H1 (cell line): ENCODE measurements at regions not wholly inside any gene's neighbourhood (a gene's known extent, or its start where the extent isn't known, plus 50 kb on each side); places are given as distances from the start of the nearest gene placed in this dataset.

ENCODE experiments used
- CTCF ChIA-PET: fragments of 300-600 bp; sonication (Branson Sonifier 250); formaldehyde crosslinking; loops from one replicate; lab custom pipeline; 2021; ENCODE audit not compliant: partially characterized antibody; lab: Charles Lee
- POLR2A ChIA-PET: fragments of 300-600 bp; sonication (Branson Sonifier 250); formaldehyde crosslinking; loops from one replicate; lab custom pipeline; 2021; ENCODE audit warnings: inconsistent platforms; ENCODE audit not compliant: partially characterized antibody; lab: Charles Lee
- DNase-seq, 2 experiments: peaks; one replicate each; pipeline versions ENCODE4 v3.0.0 to v3.0.0-alpha.2; 2010 to 2022; ENCODE audit warnings: low spot score in 2 of 2, low read depth in 1 of 2, mixed read lengths in 1 of 2
- FAIRE-seq: peaks from 2 replicates; lab custom pipeline; 2011; peaks lifted over from hg19 to GRCh38; lab: Jason Lieb, UNC
- H2AFZ ChIP-seq: 2 replicates; pipeline ENCODE4 v1.8.1; 2012; ENCODE audit warnings: low read length, inconsistent platforms
- H2AK5ac ChIP-seq: 2 replicates; pipeline ENCODE4 v1.6.1; 2013; ENCODE audit warnings: low read depth, low read length
- H2BK120ac ChIP-seq: replicated peaks from 2 replicates; pipeline ENCODE3; 2013; ENCODE audit warnings: low read depth, low read length, inconsistent platforms
- H2BK12ac ChIP-seq: 2 replicates; pipeline ENCODE4 v1.6.1; 2013; ENCODE audit warnings: low read depth, low read length
- H2BK15ac ChIP-seq: 2 replicates; pipeline ENCODE4 v1.6.1; 2013; ENCODE audit warnings: low read length
- H2BK20ac ChIP-seq: 2 replicates; pipeline ENCODE4 v1.6.1; 2013; ENCODE audit warnings: low read length
- H2BK5ac ChIP-seq: 2 replicates; pipeline ENCODE4 v1.6.1; 2013; ENCODE audit warnings: low read depth, low read length
- H3K14ac ChIP-seq: 2 replicates; pipeline ENCODE4 v1.6.1; 2013; ENCODE audit warnings: inconsistent platforms; ENCODE audit not compliant: insufficient read length
- H3K18ac ChIP-seq: 2 replicates; pipeline ENCODE4 v1.6.1; 2013; ENCODE audit warnings: low read length; ENCODE audit errors: extremely low read depth
- H3K23ac ChIP-seq: 2 replicates; pipeline ENCODE4 v1.6.1; 2013; ENCODE audit warnings: inconsistent platforms; ENCODE audit not compliant: insufficient read length
- H3K23me2 ChIP-seq: 2 replicates; pipeline ENCODE4 v1.6.1; 2013; ENCODE audit warnings: low read depth, low read length
- H3K27ac ChIP-seq: 2 replicates; pipeline ENCODE4 v1.6.1; 2011; ENCODE audit warnings: low read depth, low read length, inconsistent platforms
- H3K27me3 ChIP-seq, 4 experiments: replicated peaks in 1 of 4; 1 replicate in 1 of 4; 2 replicates in 3 of 4; pipeline versions ENCODE4 v1.6.1 to v1.8.1; 2011 to 2013; ENCODE audit warnings: low read length in 3 of 4, mild to moderate bottlenecking in 3 of 4, inconsistent platforms in 2 of 4, mixed read lengths in 2 of 4, moderate library complexity in 1 of 4; ENCODE audit not compliant: control insufficient read depth in 3 of 4, insufficient read depth in 3 of 4; ENCODE audit errors: extremely low read depth in 1 of 4
- H3K36me3 ChIP-seq, 4 experiments: 2 replicates each; pipeline versions ENCODE4 v1.6.1 to v1.8.1; 2011 to 2013; ENCODE audit warnings: mild to moderate bottlenecking in 4 of 4, low read length in 3 of 4, moderate library complexity in 2 of 4, control low read depth in 1 of 4, inconsistent platforms in 1 of 4; ENCODE audit not compliant: insufficient read depth in 4 of 4, control insufficient read depth in 2 of 4
- H3K4ac ChIP-seq: replicated peaks from 2 replicates; pipeline ENCODE3; 2013; ENCODE audit warnings: low read length, low read depth, mixed read lengths, inconsistent platforms; ENCODE audit not compliant: insufficient read length
- H3K4me1 ChIP-seq, 4 experiments: replicated peaks in 1 of 4; 1 replicate in 1 of 4; 2 replicates in 3 of 4; pipeline versions ENCODE4 v1.6.1 to v1.8.1; 2011 to 2013; ENCODE audit warnings: low read length in 3 of 4, inconsistent platforms in 2 of 4, mixed read lengths in 1 of 4; ENCODE audit not compliant: insufficient read depth in 4 of 4, control insufficient read depth in 3 of 4
- H3K4me2 ChIP-seq, 2 experiments: 2 replicates each; pipeline versions ENCODE4 v1.6.1 to v1.8.1; 2011 to 2013; ENCODE audit warnings: low read depth in 2 of 2, low read length in 2 of 2, control low read depth in 1 of 2, inconsistent platforms in 1 of 2, mild to moderate bottlenecking in 1 of 2; ENCODE audit not compliant: insufficient read depth in 1 of 2
- H3K4me3 ChIP-seq, 4 experiments: fragments of 200-600, 300-600 bp in 1 of 4; sonication (generic), shearing (Covaris generic), sonication (Bioruptor Twin) in 1 of 4; 2 replicates each; pipeline versions ENCODE4 v1.5.1 to v1.8.1; 2011 to 2016; ENCODE audit warnings: low read length in 4 of 4, low read depth in 3 of 4, control low read depth in 2 of 4, inconsistent platforms in 2 of 4, mild to moderate bottlenecking in 2 of 4, mixed read lengths in 1 of 4, moderate library complexity in 1 of 4; ENCODE audit not compliant: insufficient read depth in 2 of 4; ENCODE audit errors: extremely low read depth in 1 of 4
- H3K56ac ChIP-seq: replicated peaks from 2 replicates; pipeline ENCODE3; 2013; ENCODE audit warnings: low read depth, mild to moderate bottlenecking, mixed read lengths, low read length, inconsistent platforms; ENCODE audit not compliant: insufficient read length
- H3K79me1 ChIP-seq: 2 replicates; pipeline ENCODE4 v1.6.1; 2013; ENCODE audit warnings: low read depth, low read length, control low read depth
- H3K79me2 ChIP-seq, 2 experiments: 2 replicates each; pipeline versions ENCODE4 v1.6.1 to v1.8.1; 2012 to 2013; ENCODE audit warnings: low read length in 2 of 2, mild to moderate bottlenecking in 2 of 2, inconsistent platforms in 1 of 2; ENCODE audit not compliant: insufficient read depth in 2 of 2, control insufficient read depth in 1 of 2
- H3K9ac ChIP-seq, 4 experiments: replicated peaks in 1 of 4; 1 replicate in 1 of 4; 2 replicates in 3 of 4; pipeline versions ENCODE4 v1.6.1 to v1.8.1; 2011 to 2013; ENCODE audit warnings: low read depth in 3 of 4, low read length in 3 of 4, control low read depth in 2 of 4, mild to moderate bottlenecking in 2 of 4, moderate library complexity in 2 of 4, inconsistent platforms in 1 of 4; ENCODE audit errors: extremely low read depth in 1 of 4
- H3K9me3 ChIP-seq, 2 experiments: 2 replicates each; pipeline versions ENCODE4 v1.6.1 to v1.8.1; 2012 to 2013; ENCODE audit warnings: mild to moderate bottlenecking in 2 of 2, moderate library complexity in 2 of 2, control low read depth in 1 of 2, inconsistent platforms in 1 of 2, low read depth in 1 of 2, low read length in 1 of 2, mixed read lengths in 1 of 2; ENCODE audit not compliant: insufficient read depth in 2 of 2
- H4K20me1 ChIP-seq, 2 experiments: replicated peaks in 1 of 2; 2 replicates each; pipeline versions ENCODE3 to v1.8.1; 2011 to 2013; ENCODE audit warnings: inconsistent platforms in 2 of 2, low read length in 2 of 2, mild to moderate bottlenecking in 1 of 2; ENCODE audit not compliant: insufficient read depth in 2 of 2, control insufficient read depth in 1 of 2
- H4K5ac ChIP-seq: 2 replicates; pipeline ENCODE4 v1.6.1; 2013; ENCODE audit warnings: low read length, low read depth, mixed read lengths, inconsistent platforms; ENCODE audit not compliant: insufficient read length
- H4K8ac ChIP-seq: 2 replicates; pipeline ENCODE4 v1.8.0; 2013; ENCODE audit warnings: mild to moderate bottlenecking, moderate library complexity, low read length, inconsistent platforms; ENCODE audit not compliant: insufficient read depth; ENCODE audit errors: extremely low read depth
- H4K91ac ChIP-seq: replicated peaks from 2 replicates; pipeline ENCODE3; 2013; ENCODE audit warnings: low read length, mixed read lengths, inconsistent platforms; ENCODE audit not compliant: insufficient read length
- BACH1 ChIP-seq: IDR thresholded peaks from 2 replicates; pipeline ENCODE4 v1.6.1; 2012; ENCODE audit warnings: low read length, improper control_type of control experiment
- GABPA ChIP-seq: IDR thresholded peaks from 2 replicates; pipeline ENCODE4 v1.6.1; 2011; ENCODE audit warnings: mild to moderate bottlenecking, low read length, moderate library complexity, borderline replicate concordance; ENCODE audit not compliant: insufficient read depth
- MAFK ChIP-seq: IDR thresholded peaks from 2 replicates; pipeline ENCODE4 v1.6.1; 2012; ENCODE audit warnings: low read depth, mild to moderate bottlenecking, improper control_type of control experiment, low read length
- NANOG ChIP-seq: IDR thresholded peaks from 2 replicates; pipeline ENCODE4 v1.6.1; 2011; ENCODE audit warnings: low read length, low read depth, mild to moderate bottlenecking, inconsistent platforms; ENCODE audit not compliant: insufficient read depth, poor library complexity, severe bottlenecking
- RNF2 ChIP-seq: fragments of 200-900, 300-1000 bp; sonication (generic); IDR thresholded peaks from 2 replicates; pipeline ENCODE4 v1.7.1; 2016; ENCODE audit warnings: borderline replicate concordance, low read depth, mild to moderate bottlenecking, antibody characterized with exemption, low read length; ENCODE audit not compliant: poor library complexity, severe bottlenecking; ENCODE audit errors: missing control alignments
- SP4 ChIP-seq: IDR thresholded peaks from 2 replicates; pipeline ENCODE4 v1.6.1; 2012; ENCODE audit warnings: low read length, inconsistent platforms
- TBP ChIP-seq: IDR thresholded peaks from 2 replicates; pipeline ENCODE4 v1.6.1; 2011; ENCODE audit warnings: low read depth, low read length, improper control_type of control experiment
- TEAD4 ChIP-seq: IDR thresholded peaks from 2 replicates; pipeline ENCODE4 v1.6.1; 2012; ENCODE audit warnings: low read depth, low read length, inconsistent platforms, mixed read lengths
- WGBS, 2 experiments: shearing (Covaris generic) in 1 of 2; methylation state at CpG; one replicate each; pipeline versions ENCODE4 v1.1.6 to v1.1.7; 2013 to 2015; ENCODE audit warnings: low lambda C conversion rate in 2 of 2, mixed read lengths in 2 of 2, inconsistent platforms in 1 of 2, low coverage in 1 of 2, missing lambda C conversion rate in 1 of 2; ENCODE audit not compliant: insufficient replicate concordance in 2 of 2, insufficient coverage in 1 of 2, insufficient read length in 1 of 2; ENCODE audit errors: extremely low coverage in 1 of 2, missing lambda C conversion rate in 1 of 2; 5-methylcytosine and 5-hydroxymethylcytosine counted together

DNA sequence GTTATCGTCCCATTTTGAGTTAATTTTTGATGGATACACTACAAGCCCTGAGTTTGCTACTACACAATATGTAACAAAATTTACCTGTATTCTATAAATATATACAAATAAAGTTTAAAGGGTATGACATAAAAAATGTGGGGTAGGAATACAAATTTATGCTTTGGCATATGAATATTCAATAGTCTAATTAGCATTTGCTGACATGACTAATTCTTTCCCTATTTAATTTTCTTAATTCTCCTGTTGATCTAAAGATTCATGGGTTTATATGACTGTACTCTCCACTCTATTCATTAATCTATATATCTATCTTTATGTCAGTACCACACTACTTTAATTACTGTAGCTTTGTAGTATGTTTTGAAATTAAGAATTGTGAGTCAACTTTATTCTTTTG, 1840.7 kb upstream of the FLRT2 start:
- H3K18ac ChIP-seq: no peak overlapping the region
- H3K9ac ChIP-seq: no peak overlapping the region
- no peak overlapping the region for H2AK5ac ChIP-seq
- no peak overlapping the region for H4K8ac ChIP-seq
- H3K14ac ChIP-seq: no peak overlapping the region
- H3K9me3 ChIP-seq: no peaks in the 10 kb centered on the region
- H2BK12ac ChIP-seq: no peak overlapping the region
- no peak overlapping the region for H2AFZ ChIP-seq
- no peak overlapping the region for H3K23ac ChIP-seq
- no peaks in the 10 kb centered on the region for H3K4me1 ChIP-seq
- no peak overlapping the region for H3K27ac ChIP-seq
- no peaks in the 10 kb centered on the region for H3K79me1 ChIP-seq
- no peak overlapping the region for H3K56ac ChIP-seq
- no peak overlapping the region for H3K4me2 ChIP-seq
- H2BK120ac ChIP-seq: no peak overlapping the region
- no peak overlapping the region for H4K91ac ChIP-seq
- H2BK15ac ChIP-seq: no peak overlapping the region
- no peaks in the 10 kb centered on the region for H3K36me3 ChIP-seq
- no peaks in the 10 kb centered on the region for H3K27me3 ChIP-seq
- no peak overlapping the region for H2BK5ac ChIP-seq
- WGBS, 2 experiments: 100% methylated on average over 1 of the region's 1 CpG; no CpG with 5 or more reads in 1 of the 2 experiments
- H4K20me1 ChIP-seq: no peaks in the 10 kb centered on the region
- no peak overlapping the region for H4K5ac ChIP-seq
- no peak for DNase-seq
- CTCF ChIA-PET: interaction anchor here (0.6 kb wide), 1 partner anchor 678 kb away, joined by 3 read pairs; no protein-coding TSS in a partner anchor
- POLR2A ChIA-PET: no interaction called here
- no peaks in the 10 kb centered on the region for H3K79me2 ChIP-seq
- TF ChIP-seq RNF2: no peak
- TF ChIP-seq BACH1: no peak
- TF ChIP-seq SP4: no peak
- no peak for TF ChIP-seq TBP
- no peak for TF ChIP-seq NANOG
- no peak for TF ChIP-seq GABPA
- TF ChIP-seq TEAD4: no peak
- TF ChIP-seq MAFK: peak; percentile 3; the same call in 1 of the 2 replicates
- FAIRE-seq: no peak
- no peak overlapping the region for H2BK20ac ChIP-seq
- H3K4me3 ChIP-seq: no peak overlapping the region
- no peaks in the 10 kb centered on the region for H3K23me2 ChIP-seq
- H3K4ac ChIP-seq: no peak overlapping the region
